NCI-H82 treated with DMSO at 0.1 percent for 48 hours (cell line): ENCODE measurements at regions not wholly inside any gene's neighbourhood (a gene's known extent, or its start where the extent isn't known, plus 50 kb on each side); places are given as distances from the start of the nearest gene placed in this dataset.
"Not testable (repeated sequence)": the region's sequence is repeated elsewhere in the genome, so short reads cannot be mapped to it uniquely, and the experiment has no call there.

Experiments
- DNase-seq: peaks from one replicate; lab custom pipeline; 2025; ENCODE audit not compliant: unreplicated experiment; lab: John Stamatoyannopoulos, UW

DNA sequence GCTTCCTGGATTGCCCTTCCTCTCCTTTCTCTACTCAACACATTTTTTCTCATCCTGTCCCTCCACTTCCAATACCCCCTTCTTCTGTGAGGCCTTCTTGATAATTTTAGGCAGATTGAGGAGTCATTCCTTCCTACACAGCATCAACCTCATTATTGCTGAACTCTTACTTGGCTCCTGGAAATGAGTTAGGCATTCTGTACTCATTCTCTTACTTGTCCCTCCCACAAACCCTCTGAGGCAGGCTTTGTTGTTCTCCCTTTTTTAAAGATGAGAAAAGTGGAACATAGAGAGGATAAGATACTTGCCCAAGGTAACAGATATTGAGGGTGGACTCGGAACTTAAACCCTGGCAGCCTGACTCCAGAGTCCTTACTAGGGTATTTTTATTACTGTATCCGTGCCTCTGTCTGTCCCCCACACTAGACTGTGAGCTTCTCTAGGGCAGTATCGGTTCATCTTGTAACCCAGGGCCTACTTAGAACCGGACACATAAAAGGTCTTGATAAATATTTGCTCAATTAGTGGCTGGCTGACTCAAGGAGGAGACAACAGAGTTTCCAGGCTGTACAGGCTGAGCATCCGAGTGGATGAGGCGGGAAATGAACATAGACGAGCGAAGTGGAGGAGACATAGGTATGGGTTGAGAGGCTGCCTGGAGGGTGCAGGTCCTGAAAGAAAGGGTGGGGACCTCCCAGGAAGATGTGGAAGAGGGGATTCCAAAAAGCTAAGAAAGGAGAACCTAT is 148.7 kb upstream of the ATP2B2 start:
- no peak for DNase-seq

DNA sequence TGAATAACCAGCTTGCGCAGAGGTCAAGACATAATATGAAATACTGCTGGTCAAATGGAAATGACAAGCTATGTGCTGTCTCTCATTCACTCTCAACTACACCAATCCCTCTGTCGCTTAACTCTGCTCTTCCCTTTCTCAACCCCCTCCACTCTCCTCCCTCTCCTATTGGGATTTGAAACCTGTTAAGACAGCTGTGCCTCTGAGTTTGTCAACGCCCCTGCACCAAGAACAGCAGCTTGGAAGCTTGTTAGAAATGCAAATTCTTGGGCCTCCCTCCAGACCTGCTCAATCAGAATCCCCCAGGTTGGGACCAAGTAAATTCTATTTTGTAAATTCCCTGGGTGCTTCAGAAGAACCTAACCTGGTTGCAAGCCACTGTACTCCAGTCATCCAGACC is 149.7 kb upstream of the ATP2B2 start:
- DNase-seq: no peak

DNA sequence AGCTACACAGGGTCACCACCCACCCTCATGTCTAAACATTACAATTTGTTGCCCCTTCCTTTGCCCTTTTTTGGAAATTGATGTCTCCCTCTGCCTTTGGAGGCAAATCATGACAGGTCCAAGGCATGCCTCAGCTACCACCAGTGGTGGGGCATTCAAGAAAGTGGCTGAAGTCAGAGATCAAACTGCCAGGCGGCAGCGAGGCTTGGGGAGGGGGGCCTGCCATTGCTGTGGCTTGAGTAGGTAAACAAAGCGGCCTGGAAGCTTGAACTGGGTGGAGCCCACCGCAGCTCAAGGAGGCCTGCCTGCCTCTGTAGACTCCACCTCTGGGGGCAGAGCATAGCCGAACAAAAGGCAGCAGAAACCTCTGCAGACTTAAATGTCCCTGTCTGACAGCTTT is 152.0 kb upstream of the ATP2B2 start:
- not testable (repeated sequence) for DNase-seq

DNA sequence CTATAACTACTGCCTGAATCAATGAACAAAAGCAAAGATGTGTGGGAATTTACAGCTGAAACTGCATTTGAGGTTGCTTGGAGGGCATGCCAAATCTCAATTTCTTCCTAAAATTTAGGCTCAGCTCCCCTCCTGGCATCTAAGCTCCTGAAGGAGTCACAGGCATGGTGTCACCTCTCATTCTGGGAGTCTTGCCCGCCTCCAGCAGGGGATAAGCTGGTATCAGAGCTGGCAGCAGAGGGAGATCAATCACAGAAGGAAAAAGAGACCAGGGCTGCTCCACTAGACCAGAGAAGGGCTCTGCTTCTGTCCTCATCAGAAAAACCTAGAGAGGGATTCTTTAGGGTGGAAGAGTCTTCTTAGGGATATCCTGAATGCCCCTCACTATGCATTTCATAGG is 150.4 kb upstream of the SLC6A11 start:
- no peak for DNase-seq

DNA sequence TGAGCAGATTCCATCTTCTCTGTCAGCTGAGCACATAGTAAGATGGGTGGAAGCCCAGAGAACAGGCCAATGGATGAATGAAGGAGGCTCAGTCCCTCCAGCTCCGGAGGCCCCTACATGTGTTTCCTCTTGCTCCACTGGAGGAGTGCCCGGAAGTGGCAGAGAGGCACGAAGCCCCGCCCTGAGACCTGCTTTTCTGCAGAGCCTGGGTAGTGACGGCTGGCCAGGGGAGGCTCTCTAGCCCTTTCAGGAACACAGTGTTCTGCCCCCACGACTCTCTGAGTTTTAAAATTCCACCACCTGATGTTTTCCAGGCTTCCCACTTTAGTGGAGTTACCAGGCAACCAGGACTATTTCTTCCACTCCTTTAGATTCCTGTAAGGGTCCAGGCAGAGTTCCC is 149.4 kb upstream of the SLC6A11 start:
- DNase-seq: no peak

DNA sequence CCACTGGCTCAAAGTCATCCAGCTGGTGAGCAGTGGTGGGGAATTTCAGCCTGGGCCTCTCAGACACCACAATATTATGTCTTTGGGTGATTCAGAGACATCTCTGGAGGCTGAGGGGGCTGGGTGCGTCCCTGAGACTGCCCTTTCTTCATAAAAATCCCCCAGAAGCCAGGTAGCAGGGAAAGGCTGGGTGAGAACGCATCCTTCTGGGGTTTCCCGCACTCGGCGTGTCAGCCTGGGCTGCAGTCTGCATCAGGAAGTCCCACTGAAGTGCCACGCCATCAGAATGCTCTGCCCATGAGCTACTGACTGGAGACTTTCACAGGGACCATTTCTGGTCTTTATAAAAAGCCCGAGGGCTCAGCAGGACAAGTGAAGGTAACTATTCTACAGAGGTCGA is 148.8 kb upstream of the SLC6A11 start:
- DNase-seq: no peak

DNA sequence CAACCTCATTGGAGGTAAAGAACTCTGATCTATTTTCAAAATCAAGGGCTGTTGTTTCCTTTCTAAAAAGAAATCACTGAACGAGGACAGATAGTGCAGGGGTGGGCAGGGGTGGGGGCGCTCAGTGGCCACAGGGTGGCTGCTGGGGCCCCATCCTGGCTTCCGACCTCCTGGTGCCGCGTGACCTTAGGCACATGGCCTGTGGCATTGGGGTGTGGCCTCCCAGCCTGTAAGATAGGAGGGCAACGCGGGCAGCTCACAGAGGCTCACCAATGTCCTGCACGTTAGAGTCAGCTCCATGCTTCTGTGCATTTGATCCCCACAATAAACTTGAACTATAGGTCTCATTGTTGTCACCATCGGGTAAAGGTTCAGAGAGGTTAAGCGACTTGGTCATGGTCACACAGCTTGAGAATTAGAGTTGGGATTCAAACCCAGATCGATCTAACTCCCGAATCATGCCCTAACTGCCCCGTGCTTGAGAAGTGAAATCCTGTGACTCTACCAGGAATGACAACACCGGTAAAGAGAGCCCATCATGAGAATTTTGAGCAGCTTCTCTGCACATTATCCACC is 148.0 kb upstream of the SLC6A11 start:
- no peak for DNase-seq

DNA sequence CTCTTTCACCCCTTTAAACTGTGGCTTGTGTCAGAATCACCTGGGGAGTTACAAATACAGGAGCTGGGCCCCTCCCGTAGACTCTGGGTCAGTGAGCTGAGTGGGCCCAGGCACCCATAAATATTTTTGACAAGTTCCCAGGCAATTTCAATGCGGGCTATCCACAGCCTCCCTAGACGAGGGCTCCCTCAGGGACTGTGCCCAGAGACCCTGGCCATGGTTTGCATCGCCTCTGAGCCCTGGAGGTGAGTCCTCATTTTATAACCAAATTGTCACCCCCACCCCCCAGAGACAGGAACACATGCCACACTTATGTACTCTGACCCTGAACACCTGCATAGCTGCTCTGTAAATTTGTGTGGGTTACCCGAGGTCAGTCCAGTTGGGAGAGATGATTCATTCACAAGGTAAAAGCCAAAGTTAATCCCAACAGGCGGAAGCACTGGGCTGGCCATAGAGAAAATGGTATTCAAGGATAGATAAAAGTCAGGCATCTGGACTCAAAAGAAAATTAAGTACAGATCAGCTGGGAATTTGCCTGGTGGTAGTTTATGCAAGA is 146.5 kb upstream of the SLC6A11 start:
- no peak for DNase-seq

DNA sequence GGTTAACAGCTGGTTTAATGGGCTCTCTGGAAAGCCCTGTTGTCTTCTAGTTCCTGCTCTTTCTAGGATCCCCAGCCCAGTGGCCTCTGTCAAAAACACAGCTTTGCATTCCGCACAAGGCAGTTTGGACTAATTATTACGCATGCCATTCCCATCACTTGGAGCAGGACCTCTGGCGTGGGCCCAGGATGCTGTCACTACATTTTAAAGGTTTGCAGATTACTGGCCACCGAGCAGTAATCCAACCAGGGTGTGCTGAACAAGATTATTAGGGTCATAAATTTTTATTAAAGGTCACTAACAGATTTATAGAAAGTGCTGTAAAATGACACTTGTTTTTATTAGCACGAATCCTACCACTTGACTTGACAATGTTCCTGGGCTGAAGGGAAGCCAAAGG is 143.6 kb upstream of the SLC6A11 start:
- DNase-seq: no peak

DNA sequence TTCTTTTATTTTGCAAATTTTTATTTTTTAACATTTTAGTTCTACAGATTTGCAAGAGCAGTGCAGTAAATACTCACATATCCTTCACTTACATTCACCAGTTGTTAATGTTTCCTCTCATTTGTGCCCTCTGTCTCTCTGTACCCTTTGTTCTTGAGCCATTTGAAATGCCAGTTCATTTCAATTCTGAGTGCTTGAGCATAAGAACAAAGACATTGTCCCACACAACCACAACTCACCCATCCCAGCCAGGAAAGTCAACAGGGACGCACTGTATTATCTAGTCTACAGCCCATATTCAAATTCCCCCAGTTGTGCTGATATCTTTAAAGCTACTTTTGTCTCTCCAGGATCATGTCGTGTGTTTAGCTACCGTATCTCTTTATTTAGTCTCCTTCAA is 141.4 kb upstream of the SLC6A11 start:
- no peak for DNase-seq

DNA sequence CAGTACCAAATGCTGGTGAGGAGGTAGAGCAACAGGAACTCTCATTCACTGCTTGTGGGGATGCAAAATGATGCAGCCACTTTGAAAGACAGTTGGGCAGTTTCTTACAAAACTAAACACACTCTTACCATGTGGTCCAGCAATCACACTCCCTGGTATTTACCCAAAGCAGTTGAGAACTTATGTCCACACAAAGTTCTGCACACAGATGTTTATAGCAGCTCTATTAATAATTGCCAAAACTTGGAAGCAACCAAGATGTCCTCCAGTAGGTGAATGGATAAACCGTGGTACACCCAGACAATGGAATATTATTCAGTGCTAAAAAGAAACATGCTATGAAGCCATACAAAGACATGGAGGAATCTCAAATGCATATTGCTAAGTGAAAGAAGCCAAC is 139.1 kb upstream of the SLC6A11 start:
- no peak for DNase-seq

DNA sequence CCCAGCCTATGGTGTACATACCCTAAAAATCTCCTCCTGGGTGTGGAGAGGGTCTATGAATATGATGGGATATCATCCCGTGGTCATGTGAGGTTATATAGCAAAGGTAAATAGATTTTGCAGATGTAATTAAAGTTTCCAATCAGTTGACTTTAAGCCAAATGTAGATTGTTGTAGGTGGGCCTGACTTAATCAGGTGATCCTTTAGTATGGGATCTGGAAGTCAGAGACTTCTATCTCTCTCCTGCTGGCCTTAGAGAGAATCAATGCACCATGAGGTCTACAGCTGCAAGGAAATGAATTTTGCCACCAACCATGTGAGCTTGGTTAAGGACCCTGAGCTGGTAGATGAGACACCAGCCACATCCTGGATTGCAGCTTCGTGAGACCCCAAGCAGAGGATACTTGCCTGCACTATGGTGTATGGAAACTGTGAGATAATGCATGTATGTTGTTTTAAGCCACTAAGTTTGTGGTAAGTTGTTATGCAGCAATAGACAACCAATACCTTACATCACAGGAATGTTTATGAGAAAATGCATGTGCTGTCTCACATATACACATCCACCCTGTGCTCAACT is 137.1 kb upstream of the SLC6A11 start:
- no peak for DNase-seq

DNA sequence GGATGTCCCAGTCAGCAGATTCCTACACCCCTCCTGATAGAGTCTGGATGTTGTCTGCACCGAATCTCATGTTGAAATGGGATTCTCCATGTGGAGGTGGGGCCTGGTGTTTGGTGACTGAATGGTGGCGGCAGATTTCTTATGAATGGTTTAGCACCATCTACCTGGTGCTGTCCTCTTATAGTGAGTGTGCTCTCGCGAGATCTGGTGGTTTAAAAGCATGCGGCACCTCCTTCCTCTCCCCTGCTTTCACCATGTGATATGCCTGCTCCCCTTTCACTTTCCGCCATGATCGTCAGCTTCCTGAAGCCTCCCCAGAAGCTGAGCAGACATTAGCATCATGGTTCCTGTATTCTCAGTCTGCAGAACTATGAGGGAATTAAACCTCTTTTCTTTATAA is 135.2 kb upstream of the SLC6A11 start:
- no peak for DNase-seq

DNA sequence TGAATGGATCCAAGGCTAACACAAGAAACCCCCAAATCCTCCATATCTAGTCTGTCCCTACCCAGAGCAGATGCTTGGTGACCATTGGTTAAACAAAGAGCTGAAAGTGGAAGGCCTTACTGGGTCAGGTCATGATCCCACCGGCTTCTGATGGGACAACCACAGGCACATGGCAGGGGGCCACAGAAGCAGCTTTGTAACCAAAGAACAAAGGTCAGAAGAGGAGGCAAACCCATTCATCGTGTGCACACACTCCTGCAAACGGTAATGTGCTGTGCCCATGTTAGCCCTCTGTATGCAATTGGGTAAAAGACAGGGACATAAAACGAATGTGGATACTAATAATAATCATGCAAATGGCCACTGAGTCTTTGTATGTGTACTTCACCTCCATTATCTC is 133.3 kb upstream of the SLC6A11 start:
- no peak for DNase-seq

DNA sequence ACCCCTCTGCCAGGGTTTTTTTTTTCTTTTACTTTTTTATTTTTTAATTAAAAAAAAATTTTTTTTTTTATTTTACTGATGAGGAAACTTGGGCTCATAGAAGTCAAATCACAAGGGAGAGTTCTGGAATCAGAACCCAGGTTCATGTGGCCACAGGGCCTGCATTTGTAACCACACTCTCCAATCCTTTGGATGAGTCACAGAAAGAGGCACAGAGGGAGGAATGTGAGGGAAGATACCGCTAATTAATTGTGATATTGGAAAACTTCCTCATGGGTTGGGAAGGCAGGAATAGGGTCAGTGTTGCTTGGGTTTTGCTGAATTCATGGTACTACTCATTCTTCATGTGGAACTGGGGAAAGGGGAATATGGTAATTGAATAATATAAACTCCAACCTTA is 132.9 kb upstream of the SLC6A11 start:
- DNase-seq: no peak

DNA sequence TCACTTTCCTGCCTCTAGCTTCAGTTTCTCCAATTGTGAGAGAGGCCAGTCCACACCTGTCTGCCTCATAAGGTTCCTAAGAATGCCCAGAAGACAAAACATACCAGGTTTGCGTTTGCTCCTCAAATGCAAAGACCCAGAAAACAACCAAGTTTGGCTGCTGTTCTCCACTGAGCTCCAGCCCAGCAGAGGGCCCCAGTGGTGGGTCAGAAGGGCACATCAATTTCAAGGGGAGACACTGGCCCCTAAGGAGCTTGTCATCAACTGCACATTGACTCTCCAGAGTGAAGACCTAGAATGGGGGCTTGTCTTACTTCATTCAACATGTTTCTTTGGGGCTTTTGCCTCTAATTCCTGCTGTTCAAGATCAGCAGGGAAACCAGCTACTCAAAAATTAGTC is 127.9 kb upstream of the SLC6A11 start:
- no peak for DNase-seq

DNA sequence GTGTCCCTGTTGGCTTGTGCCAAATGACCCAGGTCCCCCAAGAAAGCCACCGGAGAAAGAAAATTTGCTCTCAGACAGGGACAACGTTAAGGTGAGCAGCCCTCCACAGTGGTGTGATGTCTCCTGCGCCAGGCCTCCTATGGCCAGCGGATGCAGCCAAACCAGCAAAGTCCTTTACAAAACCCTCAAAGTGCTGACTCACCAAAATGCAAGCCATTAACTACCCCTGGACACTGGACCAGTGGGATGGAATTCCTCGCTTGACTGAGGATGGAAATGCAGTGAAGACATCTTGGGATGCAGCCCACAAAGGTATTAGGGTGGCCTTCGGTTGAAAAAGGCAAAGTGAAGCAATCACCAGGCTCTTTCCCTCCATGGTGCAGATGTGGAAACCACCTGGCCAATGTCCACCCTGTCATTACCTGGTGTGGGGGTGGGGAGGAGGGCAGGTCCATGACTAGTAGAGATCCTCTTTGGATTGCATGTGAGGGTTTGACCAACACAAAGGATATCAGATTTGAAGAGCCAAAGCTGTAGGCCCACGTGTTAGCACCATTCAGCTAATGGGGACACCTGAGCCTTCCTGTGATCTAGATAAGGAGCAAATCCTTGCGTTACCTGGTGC is 127.4 kb upstream of the SLC6A11 start:
- no peak for DNase-seq

DNA sequence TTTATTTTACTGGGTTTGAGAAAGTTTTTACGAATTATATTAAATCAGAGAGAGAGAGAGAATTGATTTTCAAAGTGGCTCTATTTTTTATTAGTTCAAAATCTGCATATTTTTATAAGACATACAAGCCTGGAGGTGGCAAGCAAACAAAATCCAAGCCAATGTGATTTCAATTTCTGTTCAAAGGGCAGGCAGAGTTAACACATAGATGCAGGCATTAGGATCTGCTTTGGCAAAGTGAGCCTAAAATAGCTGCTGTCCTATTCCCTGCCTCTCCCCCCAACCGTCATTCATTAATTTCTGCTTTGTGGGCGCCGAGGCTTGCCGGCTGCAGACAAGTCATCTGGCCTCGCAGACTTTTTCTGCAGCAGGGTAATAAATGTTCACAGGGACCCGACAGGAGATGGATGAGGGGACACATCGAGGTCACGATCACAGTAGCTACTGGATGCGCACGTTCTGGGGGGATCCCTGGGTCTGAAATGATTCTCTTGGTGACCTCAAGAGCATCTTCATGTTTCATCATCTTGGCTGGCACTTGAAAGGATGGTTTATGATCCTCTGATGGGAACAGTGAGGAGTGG is 123.9 kb upstream of the SLC6A11 start:
- DNase-seq: no peak

DNA sequence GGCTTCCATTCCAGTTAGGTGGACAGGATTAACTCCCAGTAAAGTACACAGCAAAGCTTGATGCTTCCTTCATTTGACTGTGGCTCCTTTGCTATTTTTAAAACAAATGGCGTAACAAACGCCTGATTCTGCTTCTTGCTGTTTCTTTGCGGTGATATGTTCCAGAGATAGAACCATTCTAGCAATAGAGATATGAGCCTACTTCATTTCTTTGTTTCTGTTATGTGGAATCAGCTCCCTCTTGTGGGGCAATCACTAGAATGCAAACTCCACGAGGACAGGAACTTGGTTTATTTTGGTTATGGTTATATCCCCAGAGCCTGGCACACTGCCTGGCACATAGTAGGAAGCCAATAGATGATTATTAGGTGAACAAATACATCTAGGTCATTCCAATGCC is 122.6 kb upstream of the SLC6A11 start:
- DNase-seq: no peak

DNA sequence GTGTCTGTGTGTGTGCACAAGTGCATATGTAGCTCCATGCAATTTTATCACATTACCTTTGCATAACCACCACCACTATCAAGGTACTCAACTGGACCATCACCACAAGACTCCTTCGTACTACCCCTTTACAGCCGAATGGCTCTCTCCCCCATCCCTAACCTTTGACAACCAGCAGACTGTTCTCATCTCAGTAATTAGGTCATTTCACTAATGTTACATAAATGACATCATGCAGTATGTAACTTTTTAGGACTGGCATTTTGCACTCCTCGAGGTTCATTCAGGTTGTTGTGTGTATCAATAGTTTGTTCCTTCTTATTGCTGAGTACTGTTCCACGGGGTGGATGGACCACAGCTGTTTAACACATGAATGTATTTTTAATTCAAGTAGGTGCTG is 121.8 kb upstream of the SLC6A11 start:
- DNase-seq: no peak

DNA sequence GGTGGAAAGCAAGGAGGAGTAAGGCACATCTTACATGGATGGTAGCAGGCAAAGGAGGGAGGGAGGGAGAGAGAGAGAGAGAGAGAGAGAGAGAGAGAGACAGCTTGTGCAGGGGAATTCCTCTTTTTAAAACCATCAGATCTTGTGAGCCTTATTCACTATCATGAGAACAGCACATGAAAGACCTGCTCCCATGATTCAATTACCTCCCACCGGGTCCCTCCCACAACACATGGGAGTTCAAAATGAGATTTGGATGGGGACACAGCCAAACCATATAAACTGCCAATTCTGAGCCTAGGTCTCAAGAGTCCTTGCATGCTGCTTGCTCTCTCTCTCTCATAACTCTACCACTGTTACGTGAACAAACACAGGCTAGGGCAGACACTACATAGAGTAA is 120.8 kb upstream of the SLC6A11 start:
- DNase-seq: not testable (repeated sequence)
